HEK293T (cell line): ENCODE measurements at regions not wholly inside any gene's neighbourhood (a gene's known extent, or its start where the extent isn't known, plus 50 kb on each side); places are given as distances from the start of the nearest gene placed in this dataset.

Experiments used
- BHLHE40 ChIP-seq: fragments of 450-650 bp; IDR thresholded peaks from 2 replicates; pipeline ENCODE4 v1.6.1; 2016; ENCODE audit warnings: mild to moderate bottlenecking, moderate library complexity, borderline replicate concordance
- CTBP1 ChIP-seq: fragments of 450-650 bp; IDR thresholded peaks from 2 replicates; pipeline ENCODE4 v1.6.1; 2016; ENCODE audit warnings: borderline replicate concordance
- FOXA1 ChIP-seq: fragments of 450-650 bp; IDR thresholded peaks from 2 replicates; pipeline ENCODE4 v1.6.1; 2016; ENCODE audit warnings: mild to moderate bottlenecking
- FOXM1 ChIP-seq: fragments of 450-650 bp; IDR thresholded peaks from 2 replicates; pipeline ENCODE4 v1.6.1; 2017; ENCODE audit warnings: mild to moderate bottlenecking, borderline replicate concordance
- HDGF ChIP-seq: fragments of 450-650 bp; IDR thresholded peaks from 2 replicates; pipeline ENCODE4 v1.6.1; 2017; ENCODE audit warnings: antibody characterized with exemption, borderline replicate concordance
- L3MBTL2 ChIP-seq: fragments of 450-650 bp; conservative IDR thresholded peaks from 2 replicates; pipeline ENCODE4 v1.6.1; 2016; ENCODE audit warnings: mild to moderate bottlenecking
- LEF1 ChIP-seq: fragments of 450-650 bp; IDR thresholded peaks from 2 replicates; pipeline ENCODE4 v1.6.1; 2017; ENCODE audit warnings: mild to moderate bottlenecking, borderline replicate concordance
- NFRKB ChIP-seq: fragments of 450-650 bp; IDR thresholded peaks from 2 replicates; pipeline ENCODE4 v1.6.1; 2016; ENCODE audit warnings: mild to moderate bottlenecking, moderate library complexity
- SP1 ChIP-seq: fragments of 450-650 bp; IDR thresholded peaks from 2 replicates; pipeline ENCODE4 v1.6.1; 2017
- ZNF384 ChIP-seq: fragments of 450-650 bp; IDR thresholded peaks from 2 replicates; pipeline ENCODE4 v1.6.1; 2016
- TF ChIP-seq, protein P1 (sequence below): fragments of 450-650 bp; IDR thresholded peaks from 2 replicates; pipeline ENCODE4 v1.6.1; 2016

DNA sequence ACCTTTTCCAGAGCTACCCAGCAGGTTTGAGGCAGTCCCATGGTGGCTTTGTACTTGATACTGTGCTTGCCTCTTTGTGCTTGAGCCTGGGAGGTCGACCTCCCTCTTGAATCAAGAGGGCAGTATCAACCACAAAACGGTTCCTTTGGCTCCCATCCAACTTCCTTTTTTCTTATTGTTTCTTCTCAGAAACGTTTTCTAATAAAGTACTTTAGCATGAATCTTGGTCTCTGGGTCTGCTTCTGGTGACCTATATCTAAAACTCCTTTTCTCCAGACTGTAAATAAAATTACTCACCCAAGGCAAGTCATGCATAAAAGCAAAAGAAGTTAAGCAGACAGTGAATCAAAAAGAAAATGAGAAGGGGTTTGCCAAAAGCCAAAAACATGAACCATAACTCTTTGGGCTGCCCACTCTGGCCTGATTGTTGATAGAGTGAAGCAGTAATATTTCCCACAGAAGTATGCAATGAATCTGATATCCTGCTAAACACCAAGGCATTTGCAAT, 112.2 kb upstream of the SLC4A7 start:
- TF ChIP-seq CTBP1 (no peak), FOXM1 (no peak), ZNF384 (no peak), L3MBTL2 (no peak), SP1 (no peak), HDGF (no peak), BHLHE40 (no peak), FOXA1 (no peak), LEF1 (no peak), NFRKB (no peak)
- TF ChIP-seq, protein P1, sequence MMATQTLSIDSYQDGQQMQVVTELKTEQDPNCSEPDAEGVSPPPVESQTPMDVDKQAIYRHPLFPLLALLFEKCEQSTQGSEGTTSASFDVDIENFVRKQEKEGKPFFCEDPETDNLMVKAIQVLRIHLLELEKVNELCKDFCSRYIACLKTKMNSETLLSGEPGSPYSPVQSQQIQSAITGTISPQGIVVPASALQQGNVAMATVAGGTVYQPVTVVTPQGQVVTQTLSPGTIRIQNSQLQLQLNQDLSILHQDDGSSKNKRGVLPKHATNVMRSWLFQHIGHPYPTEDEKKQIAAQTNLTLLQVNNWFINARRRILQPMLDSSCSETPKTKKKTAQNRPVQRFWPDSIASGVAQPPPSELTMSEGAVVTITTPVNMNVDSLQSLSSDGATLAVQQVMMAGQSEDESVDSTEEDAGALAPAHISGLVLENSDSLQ = no peak
